ENCODE measurements at regions not wholly inside any gene's neighbourhood (a gene's known extent, or its start where the extent isn't known, plus 50 kb on each side); places are given as distances from the start of the nearest gene placed in this dataset.

- no peak for TF ChIP-seq CTCF (IDR thresholded peaks at IDR 0.05)
- no peak for TF ChIP-seq MAX (IDR thresholded peaks at IDR 0.05; ENCODE audit: low read depth)
- TF ChIP-seq SIN3A (IDR thresholded peaks at IDR 0.05; ENCODE audit: borderline replicate concordance, low read depth, low read length), result no peak
- no peak for TF ChIP-seq RAD21 (IDR thresholded peaks at IDR 0.05; ENCODE audit: low read length)
- no peak for TF ChIP-seq TAF1 (IDR thresholded peaks at IDR 0.05; ENCODE audit: borderline replicate concordance, low read depth, low read length)
- no peak for TF ChIP-seq USF1 (IDR thresholded peaks at IDR 0.05; ENCODE audit: borderline replicate concordance, low read depth)
- no peak for TF ChIP-seq TCF12 (IDR thresholded peaks at IDR 0.05)
- TF ChIP-seq POLR2AphosphoS5 (IDR thresholded peaks at IDR 0.05; ENCODE audit: low read depth, low read length), result no peak
- TF ChIP-seq JUND (IDR thresholded peaks at IDR 0.05), result no peak
- TF ChIP-seq EP300 (IDR thresholded peaks at IDR 0.05; ENCODE audit: borderline replicate concordance in 1 of 2, low read depth in 1 of 2, low read length in 1 of 2), result no peak
- TF ChIP-seq YY1 (IDR thresholded peaks at IDR 0.05; ENCODE audit: low read depth), result no peak
- TF ChIP-seq IRF3 (IDR thresholded peaks at IDR 0.05; ENCODE audit: low read depth, low read length), result no peak
- no peak for TF ChIP-seq GABPA (IDR thresholded peaks at IDR 0.05; ENCODE audit: low read depth)
Measured at GRCh38 chr12:89139390-89139789, 212.9 kb downstream of the DUSP6 start.
